ENCODE measurements at regions not wholly inside any gene's neighbourhood (a gene's known extent, or its start where the extent isn't known, plus 50 kb on each side); places are given as distances from the start of the nearest gene placed in this dataset.

DNA sequence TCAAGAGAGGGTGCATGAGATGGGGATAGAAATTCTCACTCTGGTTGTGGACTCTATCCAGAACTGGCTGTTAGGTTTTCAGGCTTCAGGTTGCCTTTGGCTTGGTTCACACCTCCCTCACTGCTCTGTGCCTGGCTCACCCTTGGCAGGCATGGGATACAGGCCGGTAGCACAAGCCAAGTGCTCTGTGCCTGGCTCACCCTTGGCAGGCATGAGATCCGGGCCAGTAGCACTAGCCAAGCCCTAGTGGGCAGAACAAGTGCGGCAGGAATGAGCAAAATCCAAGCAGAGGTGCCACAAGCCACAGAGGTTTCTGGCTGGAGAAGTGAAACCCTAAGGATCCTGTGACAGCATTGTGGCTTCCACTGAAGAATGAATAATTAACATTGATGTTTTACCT, 1642.3 kb downstream of the C4orf33 start:
- Histone ChIP-seq H3K27ac (ENCODE audit: insufficient read depth, low read length) (no peak overlapping the region), H3K18ac (ENCODE audit: low read depth, low read length) (no peak overlapping the region), H2BK20ac (ENCODE audit: low read depth, low read length) (no peak overlapping the region), H2AK9ac (replicated peaks; ENCODE audit: low read depth, low read length, poor library complexity) (no peak overlapping the region), H3K4me3 (ENCODE audit: insufficient read depth, low read depth, low read length) (no peak overlapping the region), H3K9me3 (ENCODE audit: control insufficient read depth, insufficient read depth, low read length) (peaks cover 18% of the 10 kb centered on the region), H3K9ac (ENCODE audit: low read depth, low read length) (no peak overlapping the region), H4K20me1 (ENCODE audit: insufficient read depth, low read length) (no peaks in the 10 kb centered on the region), H2AFZ (replicated peaks; ENCODE audit: low read length, poor library complexity) (no peak overlapping the region), H3K79me1 (ENCODE audit: low read depth in 1 of 2, low read length in 2 of 2) (no peaks in the 10 kb centered on the region), H3K4me2 (ENCODE audit: low read depth, low read length) (no peak overlapping the region), H2AK5ac (ENCODE audit: low read depth, low read length) (no peak overlapping the region), H3K14ac (replicated peaks; ENCODE audit: low read depth, low read length) (no peak overlapping the region), H2BK120ac (ENCODE audit: low read depth, low read length) (no peak overlapping the region), H4K8ac (ENCODE audit: low read depth in 2 of 2, low read length in 2 of 2) (no peak overlapping the region), H3K23ac (ENCODE audit: low read depth, low read length) (no peak overlapping the region), H4K5ac (ENCODE audit: low read depth, low read length) (no peak overlapping the region), H3K4ac (ENCODE audit: low read depth, low read length) (no peak overlapping the region), H3K4me1 (ENCODE audit: control insufficient read depth, insufficient read depth, low read length) (no peaks in the 10 kb centered on the region), H3K27me3 (ENCODE audit: control insufficient read depth, insufficient read depth, low read length) (no peaks in the 10 kb centered on the region), H3K36me3 (ENCODE audit: control insufficient read depth, insufficient read depth, low read length) (no peaks in the 10 kb centered on the region), H4K91ac (ENCODE audit: insufficient read depth, low read depth, low read length) (no peak overlapping the region), H3K9me1 (ENCODE audit: insufficient read depth, low read length) (no peaks in the 10 kb centered on the region), H2BK5ac (ENCODE audit: low read depth, low read length, poor library complexity, severe bottlenecking) (no peak overlapping the region), H3K56ac (ENCODE audit: extremely low read depth, insufficient read depth, low read length) (no peak overlapping the region), H2BK15ac (ENCODE audit: low read depth, low read length) (no peak overlapping the region)
- ChIA-PET POLR2A (ENCODE audit: unreplicated experiment) (no interaction called here), CTCF (no interaction called here)
- dilution Hi-C loops (cut with HindIII; ENCODE audit: low sequenced_read_pairs, unreplicated experiment) (no loop called here), intact Hi-C loops (cut with micrococcal nuclease) (no loop called here), in situ Hi-C loops (cut with MboI; ENCODE audit: low sequenced_read_pairs) (no loop called here)
- no peak for DNase-seq
- 20% methylated on average over 2 of the region's 3 CpGs; no CpG with 5 or more reads in 1 of the 2 experiments for WGBS, 2 experiments (ENCODE audit: extremely low coverage in 2 of 2, insufficient read length in 1 of 2)
- BruUV-seq (replicated peaks) = no TSS peak
- no peak for TF ChIP-seq RAD21 (IDR thresholded peaks at IDR 0.05; ENCODE audit: low read length)
- no peak for TF ChIP-seq POLR2A (IDR thresholded peaks at IDR 0.05; ENCODE audit: low read depth, low read length)
- TF ChIP-seq MAZ (IDR thresholded peaks at IDR 0.05; ENCODE audit: borderline replicate concordance, low read depth, low read length) = no peak
- no peak for TF ChIP-seq RCOR1 (IDR thresholded peaks at IDR 0.05; ENCODE audit: insufficient replicate concordance, low read length)
- ATAC-seq (ENCODE audit: low read depth) = no peak

All from IMR-90 (cell line).